Bronchial epithelial cell (primary cell): ENCODE measurements at regions not wholly inside any gene's neighbourhood (a gene's known extent, or its start where the extent isn't known, plus 50 kb on each side); places are given as distances from the start of the nearest gene placed in this dataset.
"Not testable (repeated sequence)": the region's sequence is repeated elsewhere in the genome, so short reads cannot be mapped to it uniquely, and the experiment has no call there.

Experiments
- DNase-seq: peaks from one replicate; pipeline ENCODE4 v3.0.0-alpha.2; 2010; ENCODE audit warnings: low read depth
- FAIRE-seq: peaks from 2 replicates; lab custom pipeline; 2011; peaks lifted over from hg19 to GRCh38; lab: Jason Lieb, UNC
- H3K27me3 ChIP-seq: 2 replicates; pipeline ENCODE4 v1.5.1; 2011; ENCODE audit warnings: low read length; ENCODE audit not compliant: control insufficient read depth, insufficient read depth
- H3K36me3 ChIP-seq: 2 replicates; pipeline ENCODE4 v1.5.1; 2011; ENCODE audit warnings: low read length; ENCODE audit not compliant: control insufficient read depth, insufficient read depth
- H3K4me3 ChIP-seq: 2 replicates; pipeline ENCODE4 v1.5.1; 2011; ENCODE audit warnings: mild to moderate bottlenecking, low read depth, low read length, control low read depth
- CTCF ChIP-seq: IDR thresholded peaks from 2 replicates; pipeline ENCODE4 v1.5.1; 2011; ENCODE audit warnings: mild to moderate bottlenecking, moderate library complexity, low read length, control low read depth, inconsistent platforms; ENCODE audit not compliant: insufficient read depth, severe bottlenecking

- no peak overlapping the region for H3K4me3 ChIP-seq
- no peaks in the 10 kb centered on the region for H3K27me3 ChIP-seq
- no peak for TF ChIP-seq CTCF
- DNase-seq (no peak), FAIRE-seq (no peak)
- no peaks in the 10 kb centered on the region for H3K36me3 ChIP-seq
Observed at GRCh38 chr3:191682961-191683360, 222.0 kb downstream of the PYDC2 start.

GRCh38 chr3:191686626-191687025, 225.7 kb downstream of the PYDC2 start:
- FAIRE-seq (no peak), DNase-seq (no peak)
- H3K36me3 ChIP-seq: no peaks in the 10 kb centered on the region

DNA sequence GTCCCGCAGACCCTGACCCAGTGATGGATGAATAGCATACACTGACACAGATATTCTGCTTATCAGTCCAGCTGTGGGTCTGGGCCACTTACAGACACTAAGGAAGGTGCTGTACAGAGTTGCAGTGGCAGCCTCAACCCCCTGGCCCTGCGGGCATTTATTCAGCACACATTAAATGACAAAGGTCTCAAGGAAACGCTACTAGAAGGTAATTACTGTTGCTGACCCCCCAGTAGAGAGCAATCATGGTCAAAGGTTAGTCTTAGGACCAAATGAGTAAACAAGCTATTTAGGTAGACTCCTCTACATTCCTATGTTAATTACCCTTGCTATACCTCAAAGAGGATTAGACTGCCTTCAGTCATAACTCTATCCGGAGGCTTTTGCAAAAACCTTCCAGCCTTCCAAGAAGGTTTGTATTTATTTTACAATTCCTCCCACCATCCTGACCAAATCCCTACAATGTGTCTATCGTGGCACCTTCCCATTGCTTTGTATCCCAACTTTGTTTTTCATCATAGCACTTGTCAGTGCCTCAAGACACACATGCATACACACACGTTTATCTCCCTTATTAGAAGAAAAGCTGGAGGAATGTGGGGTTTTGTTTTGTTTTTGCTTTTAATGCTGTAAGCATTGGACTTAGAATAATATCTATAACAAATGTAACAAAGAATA, 227.9 kb downstream of the PYDC2 start:
- no peaks in the 10 kb centered on the region for H3K36me3 ChIP-seq
- DNase-seq (no peak), FAIRE-seq (no peak)
- no peak overlapping the region for H3K4me3 ChIP-seq
- H3K27me3 ChIP-seq: no peaks in the 10 kb centered on the region
- TF ChIP-seq CTCF: no peak

More at GRCh38 chr3:191686626-191687025, 225.7 kb downstream of the PYDC2 start:
- Histone ChIP-seq H3K27me3 (no peaks in the 10 kb centered on the region), H3K4me3 (no peak overlapping the region)
- TF ChIP-seq CTCF: no peak

GRCh38 chr3:191691184-191691583, 230.2 kb downstream of the PYDC2 start:
- not testable (repeated sequence) for H3K36me3 ChIP-seq, H3K27me3 ChIP-seq, DNase-seq, H3K4me3 ChIP-seq, FAIRE-seq

GRCh38 chr3:191695131-191695814, 234.3 kb downstream of the PYDC2 start:
- Histone ChIP-seq H3K36me3 (no peaks in the 10 kb centered on the region), H3K27me3 (no peaks in the 10 kb centered on the region), H3K4me3 (no peak overlapping the region)
- FAIRE-seq (no peak), DNase-seq (no peak)
- no peak for TF ChIP-seq CTCF

DNA sequence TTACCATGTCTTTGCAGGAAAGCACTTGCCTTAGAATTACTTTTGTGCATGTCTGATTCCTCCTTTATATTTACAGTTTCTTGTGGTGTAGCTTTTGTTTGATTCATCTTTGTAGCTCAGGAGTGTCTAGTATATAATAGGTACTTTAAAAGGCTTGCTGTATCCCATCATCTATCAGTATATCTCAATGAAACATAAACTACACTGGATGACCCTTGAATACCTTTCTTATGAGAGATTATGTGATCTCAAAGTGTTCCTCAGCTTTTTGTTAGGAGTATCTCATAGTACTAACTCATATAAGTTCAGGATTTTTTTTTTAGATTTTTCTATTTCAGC, 234.8 kb downstream of the PYDC2 start:
- FAIRE-seq (no peak), DNase-seq (no peak)
- no peak for TF ChIP-seq CTCF
- Histone ChIP-seq H3K27me3 (no peaks in the 10 kb centered on the region), H3K36me3 (no peaks in the 10 kb centered on the region), H3K4me3 (no peak overlapping the region)
